OCI-LY3 (cell line): ENCODE measurements at regions not wholly inside any gene's neighbourhood (a gene's known extent, or its start where the extent isn't known, plus 50 kb on each side); places are given as distances from the start of the nearest gene placed in this dataset.
"Not testable (repeated sequence)": the region's sequence is repeated elsewhere in the genome, so short reads cannot be mapped to it uniquely, and the experiment has no call there.

Source experiments
- H2AFZ ChIP-seq: fragments of 200-600, 300-600 bp; shearing (Covaris generic); 2 replicates; pipeline ENCODE4 v1.6.0; 2014; ENCODE audit warnings: antibody characterized with exemption, low read depth, low read length
- H3K27ac ChIP-seq: fragments of 200-600, 300-600 bp; sonication (generic); 2 replicates; pipeline ENCODE4 v1.5.1; 2014; ENCODE audit warnings: mild to moderate bottlenecking, low read length, moderate library complexity, mixed read lengths
- H3K27me3 ChIP-seq: fragments of 200-600, 300-600 bp; sonication (generic); 2 replicates; pipeline ENCODE4 v1.6.1; 2014; ENCODE audit warnings: low read depth, low read length, mixed read lengths
- H3K36me3 ChIP-seq: fragments of 200-600, 300-600 bp; sonication (generic); replicated peaks from 2 replicates; pipeline ENCODE3; 2014; ENCODE audit warnings: low read depth, low read length, mixed read lengths
- H3K4me1 ChIP-seq: fragments of 300-600, 200-600 bp; sonication (generic); 2 replicates; pipeline ENCODE4 v1.6.1; 2014; ENCODE audit warnings: low read length, mixed read lengths
- H3K4me2 ChIP-seq: fragments of 200-600, 300-600 bp; sonication (generic); 2 replicates; pipeline ENCODE4 v1.6.1; 2014; ENCODE audit warnings: low read length, mixed read lengths
- H3K4me3 ChIP-seq: fragments of 300-600, 200-600 bp; sonication (generic); 2 replicates; pipeline ENCODE4 v1.5.1; 2014; ENCODE audit warnings: antibody characterized with exemption, mild to moderate bottlenecking, low read length, moderate library complexity
- H3K79me2 ChIP-seq: fragments of 300-600, 200-600 bp; shearing (Covaris generic); 2 replicates; pipeline ENCODE4 v1.6.1; 2014; ENCODE audit warnings: mild to moderate bottlenecking, low read length, mixed read lengths
- H3K9ac ChIP-seq: fragments of 300-600, 200-600 bp; shearing (Covaris generic); 2 replicates; pipeline ENCODE4 v1.6.0; 2014; ENCODE audit warnings: mild to moderate bottlenecking, low read length, moderate library complexity
- H3K9me3 ChIP-seq: fragments of 200-600, 300-600 bp; shearing (Covaris generic); 2 replicates; pipeline ENCODE4 v1.6.1; 2014; ENCODE audit warnings: low read length, mixed read lengths; ENCODE audit not compliant: insufficient read depth
- H4K20me1 ChIP-seq: fragments of 200-600, 300-600 bp; sonication (generic); 2 replicates; pipeline ENCODE4 v1.6.1; 2016; ENCODE audit warnings: low read length, mixed read lengths; ENCODE audit not compliant: insufficient read depth
- CTCF ChIP-seq: fragments of 200-600, 300-600 bp; sonication (generic); IDR thresholded peaks from 2 replicates; pipeline ENCODE4 v1.5.1; 2014; ENCODE audit warnings: antibody characterized with exemption, low read length, low read depth
- EZH2phosphoT487 ChIP-seq: fragments of 200-600 bp; shearing (Covaris generic); IDR thresholded peaks from 2 replicates; pipeline ENCODE4 v1.6.1; 2018; ENCODE audit warnings: antibody characterized with exemption, mixed run types, low read depth

GRCh38 chr10:2196272-2196671, 458.9 kb upstream of the ADARB2 start:
- Histone ChIP-seq H3K9me3 (no peaks in the 10 kb centered on the region), H4K20me1 (no peaks in the 10 kb centered on the region), H3K4me3 (no peak overlapping the region), H3K79me2 (no peaks in the 10 kb centered on the region), H3K27me3 (no peaks in the 10 kb centered on the region), H3K4me1 (no peaks in the 10 kb centered on the region), H3K27ac (no peak overlapping the region), H3K4me2 (no peak overlapping the region), H2AFZ (no peak overlapping the region), H3K36me3 (no peaks in the 10 kb centered on the region), H3K9ac (no peak overlapping the region)
- TF ChIP-seq CTCF (no peak), EZH2phosphoT487 (no peak)

GRCh38 chr10:2189356-2189755, 452.0 kb upstream of the ADARB2 start:
- H2AFZ ChIP-seq, H3K4me1 ChIP-seq, H3K27ac ChIP-seq, H3K4me3 ChIP-seq, H3K9me3 ChIP-seq, H4K20me1 ChIP-seq, H3K79me2 ChIP-seq, H3K4me2 ChIP-seq, H3K9ac ChIP-seq, H3K27me3 ChIP-seq, H3K36me3 ChIP-seq: not testable (repeated sequence)

- Histone ChIP-seq H4K20me1 (no peaks in the 10 kb centered on the region), H2AFZ (no peak overlapping the region), H3K4me3 (no peak overlapping the region), H3K27ac (no peak overlapping the region), H3K9ac (no peak overlapping the region), H3K4me2 (no peak overlapping the region), H3K4me1 (no peaks in the 10 kb centered on the region), H3K36me3 (no peaks in the 10 kb centered on the region), H3K9me3 (no peaks in the 10 kb centered on the region), H3K27me3 (no peaks in the 10 kb centered on the region), H3K79me2 (no peaks in the 10 kb centered on the region)
- no peak for TF ChIP-seq CTCF
- no peak for TF ChIP-seq EZH2phosphoT487
Observed at GRCh38 chr10:2188371-2188770, 451.0 kb upstream of the ADARB2 start.

- Histone ChIP-seq H3K4me1 (no peaks in the 10 kb centered on the region), H3K27ac (no peak overlapping the region), H3K79me2 (no peaks in the 10 kb centered on the region), H4K20me1 (no peaks in the 10 kb centered on the region), H3K4me3 (no peak overlapping the region), H3K4me2 (no peak overlapping the region), H3K9ac (no peak overlapping the region), H3K36me3 (no peaks in the 10 kb centered on the region), H3K9me3 (no peaks in the 10 kb centered on the region), H2AFZ (no peak overlapping the region), H3K27me3 (no peaks in the 10 kb centered on the region)
- no peak for TF ChIP-seq EZH2phosphoT487
- no peak for TF ChIP-seq CTCF
Observed at GRCh38 chr10:2173327-2173726, 436.0 kb upstream of the ADARB2 start.

GRCh38 chr10:2165771-2166460, 428.6 kb upstream of the ADARB2 start:
- H3K27me3 ChIP-seq: no peaks in the 10 kb centered on the region
- no peaks in the 10 kb centered on the region for H3K36me3 ChIP-seq
- H3K9ac ChIP-seq: no peak overlapping the region
- no peak for TF ChIP-seq EZH2phosphoT487
- TF ChIP-seq CTCF: no peak
- no peaks in the 10 kb centered on the region for H3K9me3 ChIP-seq
- no peaks in the 10 kb centered on the region for H3K4me1 ChIP-seq
- H3K27ac ChIP-seq: no peak overlapping the region
- H2AFZ ChIP-seq: no peak overlapping the region
- H3K79me2 ChIP-seq: no peaks in the 10 kb centered on the region
- H4K20me1 ChIP-seq: no peaks in the 10 kb centered on the region
- H3K4me2 ChIP-seq: no peak overlapping the region
- H3K4me3 ChIP-seq: no peak overlapping the region
